HL-60 (cell line): ENCODE measurements at regions not wholly inside any gene's neighbourhood (a gene's known extent, or its start where the extent isn't known, plus 50 kb on each side); places are given as distances from the start of the nearest gene placed in this dataset.

Experiments used
- GABPA ChIP-seq: IDR thresholded peaks from 2 replicates; pipeline ENCODE4 v1.6.1; 2012; ENCODE audit warnings: low read depth
- TF ChIP-seq, protein P1 (sequence below): IDR thresholded peaks from one replicate; pipeline ENCODE4 v1.5.1; 2011; ENCODE audit warnings: low read length, control low read depth, inconsistent platforms; ENCODE audit not compliant: insufficient read depth

DNA sequence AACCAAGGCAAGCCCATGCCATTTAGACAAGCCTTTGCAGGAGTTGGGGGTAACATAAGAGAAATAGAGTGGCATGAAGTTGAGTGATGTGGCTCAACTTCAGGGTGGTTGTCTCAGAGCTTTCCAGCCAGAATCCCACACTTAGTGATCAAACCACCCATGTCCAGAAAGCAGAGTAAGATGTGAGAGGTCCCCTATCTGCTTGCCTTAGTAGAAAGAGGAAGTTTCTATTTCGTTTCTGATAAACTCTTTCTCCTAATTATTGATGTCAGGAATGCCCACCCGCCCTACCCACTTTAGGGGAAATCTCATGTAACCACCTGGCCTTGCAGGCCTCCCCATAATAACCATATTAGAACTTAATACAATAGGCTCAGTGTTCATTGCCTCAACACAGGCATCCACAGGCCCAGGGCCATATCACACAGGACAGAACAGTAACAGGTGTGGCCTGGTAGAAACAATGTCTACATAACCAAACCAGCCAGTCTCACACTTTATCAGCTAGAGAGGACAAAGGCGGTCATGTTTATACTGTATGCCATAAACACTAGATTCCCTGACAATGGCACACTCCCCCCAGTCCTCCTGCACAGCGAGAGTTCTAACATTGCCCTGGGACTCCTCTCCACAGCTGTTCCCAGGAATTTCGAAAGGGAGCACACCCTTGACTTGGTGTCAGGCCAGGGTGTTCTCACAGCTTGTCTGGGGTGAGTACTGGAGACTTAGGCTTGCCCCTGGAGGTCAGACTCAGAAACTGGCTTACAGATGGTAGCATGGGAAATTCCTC, 364.4 kb downstream of the CXCL12 start:
- no peak for TF ChIP-seq GABPA
- TF ChIP-seq, protein P1, sequence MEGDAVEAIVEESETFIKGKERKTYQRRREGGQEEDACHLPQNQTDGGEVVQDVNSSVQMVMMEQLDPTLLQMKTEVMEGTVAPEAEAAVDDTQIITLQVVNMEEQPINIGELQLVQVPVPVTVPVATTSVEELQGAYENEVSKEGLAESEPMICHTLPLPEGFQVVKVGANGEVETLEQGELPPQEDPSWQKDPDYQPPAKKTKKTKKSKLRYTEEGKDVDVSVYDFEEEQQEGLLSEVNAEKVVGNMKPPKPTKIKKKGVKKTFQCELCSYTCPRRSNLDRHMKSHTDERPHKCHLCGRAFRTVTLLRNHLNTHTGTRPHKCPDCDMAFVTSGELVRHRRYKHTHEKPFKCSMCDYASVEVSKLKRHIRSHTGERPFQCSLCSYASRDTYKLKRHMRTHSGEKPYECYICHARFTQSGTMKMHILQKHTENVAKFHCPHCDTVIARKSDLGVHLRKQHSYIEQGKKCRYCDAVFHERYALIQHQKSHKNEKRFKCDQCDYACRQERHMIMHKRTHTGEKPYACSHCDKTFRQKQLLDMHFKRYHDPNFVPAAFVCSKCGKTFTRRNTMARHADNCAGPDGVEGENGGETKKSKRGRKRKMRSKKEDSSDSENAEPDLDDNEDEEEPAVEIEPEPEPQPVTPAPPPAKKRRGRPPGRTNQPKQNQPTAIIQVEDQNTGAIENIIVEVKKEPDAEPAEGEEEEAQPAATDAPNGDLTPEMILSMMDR = no peak
